ENCODE measurements at regions not wholly inside any gene's neighbourhood (a gene's known extent, or its start where the extent isn't known, plus 50 kb on each side); places are given as distances from the start of the nearest gene placed in this dataset.

GRCh38 chr1:221903594-221903993, 161.7 kb upstream of the DUSP10 start:
- no peak for TF ChIP-seq ATF1 (CRISPR knock-in tag; IDR thresholded peaks at IDR 0.05)
- TF ChIP-seq CTCF (IDR thresholded peaks at IDR 0.05): no peak
- no peak for TF ChIP-seq CREB1 (CRISPR knock-in tag; IDR thresholded peaks at IDR 0.05)
- TF ChIP-seq, protein P1, sequence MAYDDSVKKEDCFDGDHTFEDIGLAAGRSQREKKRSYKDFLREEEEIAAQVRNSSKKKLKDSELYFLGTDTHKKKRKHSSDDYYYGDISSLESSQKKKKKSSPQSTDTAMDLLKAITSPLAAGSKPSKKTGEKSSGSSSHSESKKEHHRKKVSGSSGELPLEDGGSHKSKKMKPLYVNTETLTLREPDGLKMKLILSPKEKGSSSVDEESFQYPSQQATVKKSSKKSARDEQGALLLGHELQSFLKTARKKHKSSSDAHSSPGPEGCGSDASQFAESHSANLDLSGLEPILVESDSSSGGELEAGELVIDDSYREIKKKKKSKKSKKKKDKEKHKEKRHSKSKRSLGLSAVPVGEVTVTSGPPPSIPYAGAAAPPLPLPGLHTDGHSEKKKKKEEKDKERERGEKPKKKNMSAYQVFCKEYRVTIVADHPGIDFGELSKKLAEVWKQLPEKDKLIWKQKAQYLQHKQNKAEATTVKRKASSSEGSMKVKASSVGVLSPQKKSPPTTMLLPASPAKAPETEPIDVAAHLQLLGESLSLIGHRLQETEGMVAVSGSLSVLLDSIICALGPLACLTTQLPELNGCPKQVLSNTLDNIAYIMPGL (CRISPR knock-in tag; IDR thresholded peaks at IDR 0.05): no peak
- TF ChIP-seq, protein P2, sequence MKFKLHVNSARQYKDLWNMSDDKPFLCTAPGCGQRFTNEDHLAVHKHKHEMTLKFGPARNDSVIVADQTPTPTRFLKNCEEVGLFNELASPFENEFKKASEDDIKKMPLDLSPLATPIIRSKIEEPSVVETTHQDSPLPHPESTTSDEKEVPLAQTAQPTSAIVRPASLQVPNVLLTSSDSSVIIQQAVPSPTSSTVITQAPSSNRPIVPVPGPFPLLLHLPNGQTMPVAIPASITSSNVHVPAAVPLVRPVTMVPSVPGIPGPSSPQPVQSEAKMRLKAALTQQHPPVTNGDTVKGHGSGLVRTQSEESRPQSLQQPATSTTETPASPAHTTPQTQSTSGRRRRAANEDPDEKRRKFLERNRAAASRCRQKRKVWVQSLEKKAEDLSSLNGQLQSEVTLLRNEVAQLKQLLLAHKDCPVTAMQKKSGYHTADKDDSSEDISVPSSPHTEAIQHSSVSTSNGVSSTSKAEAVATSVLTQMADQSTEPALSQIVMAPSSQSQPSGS (CRISPR knock-in tag; IDR thresholded peaks at IDR 0.05; ENCODE audit: borderline replicate concordance, low read depth): no peak
- TF ChIP-seq E2F5 (CRISPR knock-in tag; IDR thresholded peaks at IDR 0.05): no peak
- no peak for TF ChIP-seq RELA (CRISPR knock-in tag; IDR thresholded peaks at IDR 0.05; ENCODE audit: borderline replicate concordance)

Data from WTC11 (cell line).